HG02798 (cell line): ENCODE measurements at regions not wholly inside any gene's neighbourhood (a gene's known extent, or its start where the extent isn't known, plus 50 kb on each side); places are given as distances from the start of the nearest gene placed in this dataset.
A peak's percentile ranks its signal among the peaks of the same experiment; 100 is the strongest.
"Not testable (repeated sequence)": the region's sequence is repeated elsewhere in the genome, so short reads cannot be mapped to it uniquely, and the experiment has no call there.

Source experiments
- ATAC-seq: cut with Tn5 transposase; IDR thresholded peaks from one replicate; pipeline ENCODE4 v1.9.1; 2021; ENCODE audit warnings: mild to moderate bottlenecking; ENCODE audit not compliant: unreplicated experiment, poor library complexity

GRCh38 chrY:18989356-18989755, 215.8 kb upstream of the HSFY2 start:
- no peak for ATAC-seq

- no peak for ATAC-seq
Measured at GRCh38 chrY:18966001-18966400, 192.5 kb upstream of the HSFY2 start.

- ATAC-seq = no peak
Measured at GRCh38 chrY:18958846-18959245, 185.3 kb upstream of the HSFY2 start.

- no peak for ATAC-seq
Measured at GRCh38 chrY:18951657-18952435, 178.3 kb upstream of the HSFY2 start.

GRCh38 chrY:18951019-18951418, 177.5 kb upstream of the HSFY2 start:
- no peak for ATAC-seq

GRCh38 chrY:18936831-18937230, 163.3 kb upstream of the HSFY2 start:
- no peak for ATAC-seq

GRCh38 chrY:18919256-18919655, 145.7 kb upstream of the HSFY2 start:
- ATAC-seq = no peak

- no peak for ATAC-seq
Measured at GRCh38 chrY:18912846-18913245, 139.3 kb upstream of the HSFY2 start.

GRCh38 chrY:18909846-18910245, 136.3 kb upstream of the HSFY2 start:
- no peak for ATAC-seq

- not testable (repeated sequence) for ATAC-seq
Measured at GRCh38 chrY:18906198-18906597, 132.7 kb upstream of the HSFY2 start.

- ATAC-seq = no peak
Measured at GRCh38 chrY:18904296-18904695, 130.8 kb upstream of the HSFY2 start.

GRCh38 chrY:18891994-18892393, 118.5 kb upstream of the HSFY2 start:
- no peak for ATAC-seq

- no peak for ATAC-seq
Measured at GRCh38 chrY:18889548-18889947, 116.0 kb upstream of the HSFY2 start.

GRCh38 chrY:18884748-18885147, 111.2 kb upstream of the HSFY2 start:
- no peak for ATAC-seq

GRCh38 chrY:18869145-18869544, 95.6 kb upstream of the HSFY2 start:
- not testable (repeated sequence) for ATAC-seq

- ATAC-seq = not testable (repeated sequence)
Measured at GRCh38 chrY:18866887-18867551, 93.5 kb upstream of the HSFY2 start.

- ATAC-seq = peak; percentile 42
Measured at GRCh38 chrY:18860856-18861255, 87.3 kb upstream of the HSFY2 start.

GRCh38 chrY:18858484-18859191, 85.1 kb upstream of the HSFY2 start:
- not testable (repeated sequence) for ATAC-seq

GRCh38 chrY:18855184-18855583, 81.6 kb upstream of the HSFY2 start:
- ATAC-seq = not testable (repeated sequence)

- not testable (repeated sequence) for ATAC-seq
Measured at GRCh38 chrY:18853323-18853722, 79.8 kb upstream of the HSFY2 start.

GRCh38 chrY:18836643-18837042, 63.1 kb upstream of the HSFY2 start:
- ATAC-seq = not testable (repeated sequence)
